ENCODE measurements at regions not wholly inside any gene's neighbourhood (a gene's known extent, or its start where the extent isn't known, plus 50 kb on each side); places are given as distances from the start of the nearest gene placed in this dataset.
A peak's percentile ranks its signal among the peaks of the same experiment; 100 is the strongest.
"Not testable (repeated sequence)": the region's sequence is repeated elsewhere in the genome, so short reads cannot be mapped to it uniquely, and the experiment has no call there.

DNA sequence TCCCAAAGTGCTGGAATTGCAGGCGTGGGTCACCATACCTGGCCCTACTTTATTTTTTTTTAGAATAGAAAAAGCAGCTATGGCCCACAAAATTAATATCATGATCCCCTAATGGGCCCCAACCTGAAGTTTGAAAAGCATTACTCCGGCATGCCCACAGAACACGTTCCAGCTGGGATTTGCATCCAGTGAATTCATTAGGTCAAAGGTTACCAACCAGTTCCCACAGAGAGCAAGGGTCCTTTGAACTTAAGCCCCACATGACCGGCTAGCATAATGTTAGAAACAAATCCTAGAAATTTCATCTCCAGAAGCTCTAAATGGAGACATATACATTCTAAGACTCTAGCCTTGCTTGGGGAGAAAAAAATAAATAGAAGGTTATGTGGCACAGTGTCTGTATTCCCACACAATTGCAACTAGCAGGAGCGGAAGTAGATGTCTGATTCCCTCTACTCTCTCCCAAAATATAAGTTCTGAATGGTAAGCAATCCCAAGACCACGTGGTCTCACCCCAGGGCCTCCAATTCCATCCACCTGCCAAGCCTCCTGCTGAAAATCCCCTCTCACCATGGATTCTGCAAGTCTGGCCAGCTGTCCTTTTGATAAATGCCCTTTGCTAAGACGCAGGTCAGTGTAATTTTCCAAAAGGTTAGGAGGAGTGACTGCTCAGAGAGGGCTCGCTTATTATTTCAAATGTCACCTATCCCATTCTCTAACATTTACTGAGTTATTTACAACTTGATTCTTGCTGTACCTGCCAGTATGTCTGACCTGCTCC lies 395.8 kb downstream of the NPIPA8 start:
- DNase-seq (ENCODE audit: low spot score) = no peak

DNA sequence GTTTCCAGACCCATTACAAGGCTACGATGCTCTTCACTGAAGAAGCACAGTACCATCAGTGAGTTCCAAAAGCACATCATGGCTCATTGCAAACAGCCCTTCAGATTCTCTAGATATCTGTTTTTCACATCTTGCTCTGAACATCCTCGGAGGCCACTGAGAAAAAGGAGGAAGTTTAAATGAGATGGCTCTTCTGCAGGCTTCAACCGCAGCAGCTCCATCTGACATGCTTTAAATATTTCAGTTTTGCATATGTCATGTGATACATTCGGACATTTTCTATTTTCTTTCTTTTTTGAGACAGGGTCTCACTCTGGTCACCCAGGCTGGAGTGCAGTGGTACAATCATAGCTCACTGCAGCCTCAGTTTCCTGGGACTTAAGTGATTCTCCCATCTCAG lies 396.8 kb downstream of the NPIPA8 start:
- no peak for DNase-seq (ENCODE audit: low spot score)

DNA sequence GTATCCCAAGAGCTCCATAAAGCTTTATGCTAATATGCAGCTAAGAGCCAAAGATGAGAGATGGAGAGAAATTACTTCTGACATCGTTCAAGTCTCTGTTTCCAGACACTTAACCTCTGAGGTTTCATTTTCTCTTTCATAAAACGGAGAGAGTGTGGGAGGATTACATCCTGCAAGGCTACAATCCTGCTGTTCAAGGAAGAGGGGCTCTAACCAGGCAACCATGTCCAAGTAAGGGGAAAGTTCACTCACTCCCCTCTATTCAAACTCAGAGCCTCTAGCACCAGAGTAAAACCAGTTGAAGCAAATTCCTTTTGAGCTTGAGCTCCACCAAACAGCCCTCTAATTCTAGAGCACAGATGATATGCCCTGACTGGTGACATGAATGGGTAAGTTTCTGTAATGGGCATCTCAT lies 397.4 kb downstream of the NPIPA8 start:
- DNase-seq (ENCODE audit: low spot score) = no peak

DNA sequence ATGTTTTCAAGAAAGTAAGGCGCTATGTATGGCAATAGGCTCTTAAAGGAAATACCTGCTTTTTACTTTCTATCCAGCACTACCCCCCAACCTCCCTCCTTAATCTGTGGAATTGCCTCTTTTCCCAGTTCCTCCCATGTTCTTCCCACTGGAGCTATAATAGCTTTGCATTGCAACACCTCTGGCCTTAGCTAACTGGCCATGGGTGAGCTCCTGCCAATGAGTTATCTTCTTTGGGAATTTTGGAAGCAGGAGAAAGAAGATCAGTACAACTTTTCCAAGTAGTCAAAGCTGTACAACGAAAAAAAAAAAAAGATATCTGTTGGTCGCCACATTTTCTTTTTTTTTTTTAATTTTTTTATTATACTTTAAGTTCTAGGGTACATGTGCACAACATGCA lies 398.0 kb downstream of the NPIPA8 start:
- no peak for DNase-seq (ENCODE audit: low spot score)

DNA sequence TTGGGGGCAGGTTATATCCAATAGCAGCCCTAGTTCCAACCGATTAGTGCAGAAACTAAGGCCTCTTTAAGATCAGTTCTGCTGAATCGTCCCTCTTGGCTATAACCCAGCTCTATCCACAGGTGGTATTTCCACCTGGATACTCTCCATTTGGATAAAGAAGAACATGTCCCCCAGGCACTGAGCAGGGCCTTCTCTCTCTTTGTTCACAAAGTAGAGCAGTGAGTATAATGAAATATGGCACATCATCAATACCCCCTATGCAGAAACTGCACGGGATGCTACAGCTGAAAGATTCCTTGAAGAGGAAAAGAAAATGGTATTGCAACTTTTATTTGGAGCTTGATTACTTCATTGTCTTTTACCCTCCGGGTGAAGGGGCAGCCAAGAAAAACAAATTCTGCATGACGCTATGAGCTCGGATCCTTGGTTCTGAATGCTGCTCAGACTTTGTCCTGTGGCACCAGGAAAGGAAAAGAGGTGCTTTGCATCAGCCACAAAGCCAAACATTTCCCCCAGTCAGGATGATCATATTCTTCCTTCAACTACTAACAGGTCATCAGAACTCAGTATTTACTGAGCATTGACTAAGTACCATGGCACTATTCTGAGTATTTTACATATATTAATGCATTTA lies 399.7 kb downstream of the NPIPA8 start:
- DNase-seq (ENCODE audit: low spot score) = peak; percentile 25

DNA sequence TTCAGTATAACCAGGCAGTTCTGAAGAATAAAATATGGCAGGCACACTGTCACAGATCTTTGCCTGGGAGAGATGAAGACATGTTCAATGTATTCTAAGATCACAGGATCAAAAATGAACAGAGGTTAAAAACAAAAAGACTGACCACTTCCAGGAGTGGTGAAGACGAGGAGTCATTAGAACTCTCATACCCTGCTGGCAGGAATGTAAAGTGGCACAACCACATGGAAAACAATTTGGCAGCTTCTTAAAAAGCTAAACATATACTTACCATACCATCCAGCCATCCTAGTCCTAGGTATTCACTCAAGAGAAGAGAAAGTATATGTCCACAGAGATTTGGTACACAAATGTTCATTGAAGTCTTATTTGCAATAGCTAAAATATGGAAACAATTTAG lies 406.3 kb downstream of the NPIPA8 start:
- no peak for DNase-seq (ENCODE audit: low spot score)

DNA sequence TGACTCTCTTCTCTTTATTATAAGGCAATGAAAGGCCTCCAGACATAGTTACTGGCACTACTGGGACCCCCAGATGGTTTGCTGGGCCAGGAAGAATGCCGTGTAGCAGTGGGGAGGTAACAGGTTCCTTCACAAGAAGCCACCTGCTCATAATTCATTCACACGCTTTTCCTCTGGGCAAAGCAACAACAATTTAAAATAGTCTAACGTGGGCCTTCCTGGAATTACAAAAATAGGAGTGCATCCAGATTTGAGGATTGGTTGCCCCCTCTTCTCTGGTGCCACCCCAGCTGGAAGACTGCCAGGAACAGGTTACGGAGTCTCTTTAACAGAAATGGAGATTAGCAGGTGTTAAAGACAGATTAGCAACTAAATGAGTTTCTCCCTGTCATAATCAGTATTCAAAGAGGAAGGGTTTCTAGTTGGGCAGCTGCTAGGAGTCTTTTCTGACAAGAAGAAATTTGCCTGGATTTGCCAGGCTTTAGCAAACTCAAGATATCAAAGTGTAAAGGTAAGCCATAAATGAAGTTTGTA lies 409.6 kb downstream of the NPIPA8 start:
- no peak for DNase-seq (ENCODE audit: low spot score)

DNA sequence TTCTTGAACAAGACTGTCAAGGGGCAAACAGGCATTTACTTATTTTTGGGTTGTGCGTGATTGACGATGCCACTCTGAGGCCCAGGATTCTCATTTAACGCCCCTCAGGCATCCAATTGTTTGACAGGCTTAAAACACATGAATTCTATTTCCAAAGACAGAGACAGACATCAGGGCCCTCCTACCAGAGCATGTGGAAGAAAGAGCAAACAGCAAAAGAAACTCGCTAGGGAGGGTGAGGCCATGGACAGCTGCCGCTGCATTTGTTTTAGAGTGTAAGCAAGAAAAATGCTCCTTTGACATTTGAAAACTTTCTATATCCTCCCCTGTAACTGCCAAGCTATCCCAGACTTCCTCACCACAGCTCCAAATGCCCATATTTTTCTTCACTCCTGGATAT lies 410.1 kb downstream of the NPIPA8 start:
- no peak for DNase-seq (ENCODE audit: low spot score)

DNA sequence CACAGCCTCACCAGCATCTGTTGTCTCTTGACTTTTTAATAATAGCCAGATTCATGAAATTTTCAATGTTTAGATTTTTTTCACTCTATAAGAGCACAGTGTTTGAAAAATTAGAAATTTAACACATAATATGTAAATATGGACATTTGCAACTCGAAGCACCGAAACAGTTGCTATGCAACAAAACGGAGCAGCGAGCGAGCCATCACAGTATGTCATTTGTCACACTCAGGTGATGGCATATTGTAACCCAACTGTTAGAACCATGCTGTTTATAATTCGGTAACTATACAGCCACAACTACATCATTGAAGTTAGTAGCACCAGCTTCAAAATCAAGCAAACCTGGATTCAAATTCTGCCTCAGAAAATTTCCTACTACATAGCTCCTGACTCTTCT lies 410.8 kb downstream of the NPIPA8 start:
- DNase-seq (ENCODE audit: low spot score) = no peak

DNA sequence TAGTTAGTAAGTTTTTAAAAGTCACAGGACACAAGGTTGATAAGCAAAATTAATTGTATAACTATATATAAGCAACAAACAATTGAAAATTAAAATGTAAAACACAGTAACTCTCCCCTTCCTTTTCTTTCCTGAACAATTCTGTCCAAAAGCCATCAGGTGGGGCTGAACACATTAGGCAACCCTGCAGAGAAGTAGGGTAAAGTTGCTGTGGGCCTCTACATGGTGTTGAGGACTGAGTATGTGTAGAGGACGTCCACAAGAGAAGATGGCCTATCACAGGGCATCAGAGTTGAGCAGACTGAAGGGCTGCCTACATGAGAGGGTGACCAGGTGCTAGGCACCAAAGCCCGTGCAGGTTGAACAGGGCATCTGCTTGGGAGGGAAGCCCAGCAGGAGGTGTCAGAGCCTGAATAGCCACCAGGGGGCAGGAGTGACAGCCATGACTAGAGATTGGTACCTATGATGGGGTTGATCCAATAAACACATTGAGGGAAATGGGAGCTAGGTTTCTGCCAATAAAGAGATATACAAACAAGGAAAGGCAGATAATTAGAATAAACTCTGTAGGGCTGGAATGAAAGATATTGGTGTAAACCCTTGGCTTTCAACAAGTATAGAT lies 415.1 kb downstream of the NPIPA8 start:
- peak; percentile 23 for DNase-seq (ENCODE audit: low spot score)

DNA sequence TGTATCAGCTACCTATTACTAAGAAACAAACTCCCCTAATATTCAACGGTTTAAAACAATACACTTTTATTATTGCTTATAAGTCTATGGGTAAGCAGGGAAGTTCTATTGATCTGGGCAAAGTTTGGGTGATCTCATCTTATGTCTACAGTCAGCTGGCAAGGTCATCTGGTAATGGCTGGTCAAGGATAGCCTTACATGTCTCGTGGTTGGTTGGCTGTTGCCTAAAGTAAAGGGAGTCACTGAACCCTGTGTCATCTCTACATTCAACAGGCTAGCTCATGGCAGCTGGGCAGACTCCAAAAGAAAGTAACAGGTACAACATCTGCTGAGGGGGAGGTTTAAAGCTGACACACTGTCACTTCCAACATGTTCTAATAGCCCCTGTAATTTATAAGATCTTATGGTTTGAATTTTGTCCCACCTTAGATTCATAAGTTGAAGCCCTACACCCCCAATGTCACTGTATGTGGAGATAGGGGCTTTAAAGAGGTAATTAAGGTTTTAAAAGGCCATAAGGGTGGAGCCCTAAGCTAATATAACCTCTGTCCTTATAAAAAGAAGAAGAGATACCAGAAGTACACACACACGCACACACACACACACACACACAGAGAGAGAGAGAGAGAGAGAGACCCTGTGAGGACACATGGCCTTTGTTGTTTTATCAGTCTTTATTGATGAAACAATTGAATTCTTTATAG lies 419.1 kb downstream of the NPIPA8 start:
- DNase-seq (ENCODE audit: low spot score) = peak; percentile 80

DNA sequence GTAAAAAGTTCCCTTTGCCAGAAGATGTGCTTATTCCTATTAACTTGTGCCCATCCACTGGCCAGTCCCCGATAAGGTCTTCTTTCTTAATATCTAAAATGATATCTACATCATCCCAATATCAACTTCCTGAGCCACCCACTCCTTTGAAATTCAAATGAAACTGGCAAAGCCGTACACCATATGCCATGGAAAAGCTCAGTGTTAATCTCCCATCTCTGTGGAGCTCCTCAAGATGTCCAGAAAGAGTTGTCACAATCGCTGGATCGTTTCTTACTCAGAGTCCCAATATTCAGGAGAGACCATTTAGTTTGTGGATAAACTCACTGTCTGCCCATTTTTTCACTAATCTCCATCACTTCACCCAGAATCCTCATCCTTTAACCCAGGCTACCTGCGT lies 420.7 kb downstream of the NPIPA8 start:
- DNase-seq (ENCODE audit: low spot score) = no peak

DNA sequence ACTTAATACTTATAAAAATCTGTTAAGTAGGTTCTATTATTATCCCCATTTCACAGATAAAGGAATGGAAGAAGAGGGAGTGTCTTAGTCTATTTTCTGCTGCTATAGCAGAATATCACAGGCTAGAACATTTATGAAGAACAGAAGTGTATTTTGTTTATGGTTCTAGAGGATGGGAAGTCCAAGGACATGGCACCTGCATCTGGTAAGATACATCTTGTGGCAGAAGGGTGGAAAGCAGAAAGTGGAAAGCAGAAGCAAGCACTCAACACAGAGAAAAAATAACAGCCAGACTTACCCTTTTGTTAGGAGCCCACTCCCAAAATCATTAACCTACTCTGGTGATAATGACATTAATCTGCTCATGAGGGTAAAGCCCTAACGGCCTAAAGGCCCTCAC lies 422.4 kb downstream of the NPIPA8 start:
- no peak for DNase-seq (ENCODE audit: low spot score)

DNA sequence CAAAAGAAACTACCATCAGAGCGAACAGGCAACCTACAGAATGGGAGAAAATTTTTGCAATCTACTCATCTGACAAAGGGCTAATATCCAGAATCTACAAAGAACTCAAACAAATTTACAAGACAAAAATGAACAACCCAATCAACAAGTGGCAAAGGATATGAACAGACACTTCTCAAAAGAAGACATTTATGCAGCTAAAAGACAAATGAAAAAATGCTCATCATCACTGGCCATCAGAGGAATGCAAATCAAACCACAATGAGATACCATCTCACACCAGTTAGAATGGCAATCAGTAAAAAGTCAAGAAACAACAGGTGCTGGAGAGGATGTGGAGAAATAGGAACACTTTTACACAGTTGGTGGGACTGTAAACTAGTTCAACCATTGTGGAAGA lies 425.0 kb downstream of the NPIPA8 start:
- DNase-seq (ENCODE audit: low spot score) = not testable (repeated sequence)

DNA sequence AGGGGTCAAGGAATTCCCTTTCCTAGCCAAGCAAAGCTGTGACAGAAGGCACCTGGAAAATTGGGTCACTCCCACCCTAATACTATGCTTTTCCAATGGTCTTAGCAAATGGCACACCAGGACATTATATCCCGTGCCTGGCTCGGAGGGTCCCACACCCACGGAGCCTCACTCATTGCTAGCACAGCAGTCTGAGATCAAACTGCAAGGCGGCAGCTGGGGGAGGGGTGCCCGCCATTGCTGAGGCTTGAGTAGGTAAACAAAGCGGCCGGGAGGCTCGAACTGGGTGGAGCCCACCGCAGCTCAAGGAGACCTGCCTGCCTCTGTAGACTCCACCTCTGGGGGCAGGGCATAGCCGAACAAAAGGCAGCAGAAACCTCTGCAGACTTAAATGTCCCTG lies 429.9 kb downstream of the NPIPA8 start:
- not testable (repeated sequence) for DNase-seq (ENCODE audit: low spot score)

DNA sequence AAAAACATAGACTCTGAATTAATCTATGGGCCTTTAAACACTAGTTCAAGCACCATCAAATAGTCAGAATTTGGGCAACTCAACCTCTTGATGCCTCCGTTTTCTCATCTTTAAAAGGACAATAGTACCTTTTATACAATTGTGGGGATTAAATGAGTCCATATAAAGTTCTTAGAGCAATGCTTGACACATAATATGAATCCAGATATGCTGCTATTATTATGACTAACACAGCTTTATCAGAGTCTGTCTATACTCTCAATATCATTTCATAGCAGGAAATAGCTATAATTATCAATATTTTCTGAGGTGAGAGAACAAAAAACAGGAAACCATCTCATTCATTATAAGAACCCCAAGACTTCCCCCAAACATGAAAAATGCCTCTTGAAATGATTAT lies 430.5 kb upstream of the XYLT1 start:
- no peak for DNase-seq (ENCODE audit: low spot score)

DNA sequence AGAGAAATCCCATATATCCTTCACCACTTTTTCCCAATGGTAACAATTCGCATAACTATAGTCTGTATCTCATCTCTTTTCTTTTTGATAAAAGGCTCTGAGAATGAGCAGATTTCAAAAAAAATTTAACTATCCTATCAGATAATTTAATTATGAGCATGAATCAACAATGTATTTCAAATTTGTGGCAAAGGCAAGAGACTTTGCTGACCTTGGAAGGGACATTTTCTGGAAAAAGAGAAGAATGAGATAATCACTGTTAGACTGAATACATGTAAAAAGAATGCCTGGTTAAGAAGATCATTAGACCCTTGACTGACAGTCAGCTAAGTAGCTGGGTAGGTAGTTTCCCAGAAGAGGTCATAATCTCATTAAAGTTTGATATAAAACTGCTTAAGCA lies 428.4 kb upstream of the XYLT1 start:
- no peak for DNase-seq (ENCODE audit: low spot score)

DNA sequence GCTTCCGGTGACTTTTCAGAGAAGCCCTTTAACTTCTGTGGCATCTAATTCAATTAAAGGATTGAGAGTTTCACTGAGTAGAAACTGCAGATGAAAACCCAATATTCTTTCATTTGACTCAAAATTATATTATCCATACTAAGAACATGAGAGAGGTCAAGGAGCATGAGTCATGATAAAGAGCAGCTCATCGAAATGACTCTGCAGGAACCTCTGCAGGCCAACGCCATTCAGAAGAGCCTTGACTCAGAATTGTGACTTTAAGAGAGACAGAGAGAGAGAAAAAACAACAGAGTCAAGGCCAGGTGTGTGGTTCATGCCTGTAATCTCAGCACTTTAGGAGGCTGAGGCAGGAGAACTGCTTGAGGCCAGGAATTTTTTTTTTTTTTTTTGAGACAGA lies 417.2 kb upstream of the XYLT1 start:
- DNase-seq (ENCODE audit: low spot score) = no peak

DNA sequence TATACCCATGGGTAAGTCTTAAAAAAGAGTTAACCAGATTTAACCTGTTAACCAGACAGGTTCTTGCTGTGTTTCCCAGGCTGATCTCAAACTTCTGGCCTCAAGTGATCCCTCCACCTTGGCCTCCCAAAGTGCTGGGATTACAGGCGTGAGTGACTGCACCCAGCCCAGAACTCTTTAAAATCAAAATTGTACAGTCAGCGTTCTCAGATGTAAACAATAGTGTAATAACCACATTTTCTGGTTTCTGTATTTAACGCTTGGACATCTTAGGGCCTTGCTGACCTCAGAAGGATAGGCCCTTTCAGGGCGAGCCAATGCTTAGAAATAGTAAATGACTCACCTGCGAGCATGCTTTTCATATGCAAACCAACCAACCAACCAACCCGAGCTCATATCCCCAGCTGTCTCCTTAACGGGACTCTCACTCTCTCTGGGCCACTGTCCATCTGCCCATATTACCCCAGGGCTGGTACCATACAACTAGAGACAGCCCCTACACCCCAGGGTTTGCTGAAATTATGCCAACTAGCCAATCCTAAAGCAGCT lies 415.0 kb upstream of the XYLT1 start:
- no peak for DNase-seq (ENCODE audit: low spot score)

DNA sequence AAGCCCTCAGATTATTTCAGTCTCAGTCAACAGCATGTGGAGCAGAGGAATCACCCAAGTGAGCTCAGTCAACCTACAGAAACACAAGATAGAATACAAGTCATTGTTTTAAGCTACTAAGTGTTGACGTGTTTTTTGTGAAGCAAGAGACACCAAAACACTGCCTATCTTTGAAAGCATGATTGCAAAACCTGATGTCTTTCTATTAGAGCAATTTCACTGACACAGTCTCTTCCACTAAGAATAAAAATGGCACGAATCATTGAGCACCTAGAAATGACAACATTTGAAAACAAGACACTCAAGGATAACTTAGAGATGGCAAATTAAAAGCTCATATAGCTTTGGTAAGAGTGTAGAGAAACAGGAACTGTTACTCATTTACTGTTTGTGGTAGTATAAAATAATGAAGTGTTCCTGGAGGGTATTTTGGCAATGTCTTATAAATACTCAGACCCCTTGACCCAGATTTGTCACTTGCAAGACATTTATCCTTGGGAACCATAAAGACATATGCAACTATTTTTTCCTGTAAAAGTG lies 407.1 kb upstream of the XYLT1 start:
- DNase-seq (ENCODE audit: low spot score) = no peak

DNA sequence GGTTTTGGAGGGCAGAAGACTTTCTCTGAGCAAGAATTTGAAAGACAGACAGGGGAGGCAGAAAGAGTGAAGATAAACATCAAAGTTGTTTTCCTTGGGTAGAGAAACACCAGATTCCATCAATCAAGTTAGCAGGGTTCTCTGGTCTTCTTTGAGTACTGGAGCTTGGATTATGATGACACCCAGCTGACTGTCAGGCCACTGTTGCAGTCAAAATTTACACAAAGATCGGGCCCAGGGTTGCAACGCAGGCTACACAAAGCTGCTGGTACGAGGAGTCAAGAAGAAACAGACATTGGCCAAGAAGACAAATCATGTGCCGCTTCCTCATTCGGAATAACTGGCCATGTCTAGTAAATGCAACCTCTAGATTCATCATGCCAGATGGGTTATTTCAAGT lies 396.2 kb upstream of the XYLT1 start:
- DNase-seq (ENCODE audit: low spot score) = no peak

DNA sequence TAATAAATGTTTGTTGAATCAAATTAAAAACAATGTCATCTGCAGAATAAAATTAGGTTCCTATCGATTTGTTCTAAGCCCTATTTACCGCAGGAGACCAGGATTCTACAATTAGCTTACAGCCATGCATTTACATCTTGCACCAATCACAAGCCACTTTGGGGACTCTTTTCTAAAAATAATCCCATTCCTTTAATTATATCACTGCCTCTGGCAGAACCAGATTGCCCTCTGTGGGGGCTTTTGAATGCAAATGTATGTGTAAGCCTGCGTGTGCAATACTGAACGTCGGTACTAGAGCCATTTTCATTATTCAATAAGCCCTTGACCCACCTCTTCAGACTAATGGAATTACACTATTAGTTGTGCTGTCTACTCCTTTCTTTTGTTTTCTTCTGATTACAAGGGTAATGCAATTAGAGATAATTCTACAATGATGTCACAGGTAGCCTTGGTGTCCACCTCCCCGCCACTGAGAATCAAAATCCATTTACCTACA lies 391.3 kb upstream of the XYLT1 start:
- no peak for DNase-seq (ENCODE audit: low spot score)

Data from mucosa of gallbladder (tissue), 1 donor.